ENCODE measurements at regions not wholly inside any gene's neighbourhood (a gene's known extent, or its start where the extent isn't known, plus 50 kb on each side); places are given as distances from the start of the nearest gene placed in this dataset.

DNA sequence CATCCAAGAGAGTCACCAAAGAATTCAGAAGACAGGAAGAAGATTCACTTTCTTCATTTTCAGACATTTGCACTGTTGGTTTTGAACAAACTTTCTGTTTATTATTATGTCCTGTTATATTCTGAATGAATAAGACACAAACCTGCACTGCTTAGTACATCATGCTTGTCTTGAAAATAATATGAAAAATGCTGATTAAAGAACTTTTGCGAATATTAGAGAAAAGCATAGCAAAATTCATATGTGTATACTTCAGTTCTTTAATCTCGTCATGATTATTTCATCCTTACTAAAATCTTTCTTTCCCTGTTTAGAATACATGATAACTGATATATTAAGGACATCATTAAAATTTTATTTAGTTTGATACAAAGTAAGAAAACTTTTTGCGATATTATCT, 504.1 kb downstream of the POM121L12 start:
- no peak for DNase-seq

DNA sequence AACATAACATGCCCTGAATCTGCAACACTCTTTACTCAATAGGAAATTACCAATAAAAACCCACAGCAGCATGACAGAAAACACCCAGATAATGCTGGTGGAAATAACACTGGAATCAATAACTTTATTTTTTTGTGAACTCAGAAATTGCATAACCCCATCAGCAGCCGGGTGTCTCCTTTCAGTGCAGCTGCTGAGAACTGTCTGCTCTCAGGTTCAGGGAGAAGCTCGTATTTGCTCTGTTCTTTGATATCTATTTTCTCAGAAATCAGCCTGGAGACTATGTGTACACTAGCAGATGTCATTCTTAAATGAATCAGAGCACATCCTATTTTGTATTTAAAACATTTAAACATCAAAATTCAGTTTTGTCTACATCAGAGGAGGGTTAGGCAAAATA, 506.0 kb downstream of the POM121L12 start:
- no peak for DNase-seq

DNA sequence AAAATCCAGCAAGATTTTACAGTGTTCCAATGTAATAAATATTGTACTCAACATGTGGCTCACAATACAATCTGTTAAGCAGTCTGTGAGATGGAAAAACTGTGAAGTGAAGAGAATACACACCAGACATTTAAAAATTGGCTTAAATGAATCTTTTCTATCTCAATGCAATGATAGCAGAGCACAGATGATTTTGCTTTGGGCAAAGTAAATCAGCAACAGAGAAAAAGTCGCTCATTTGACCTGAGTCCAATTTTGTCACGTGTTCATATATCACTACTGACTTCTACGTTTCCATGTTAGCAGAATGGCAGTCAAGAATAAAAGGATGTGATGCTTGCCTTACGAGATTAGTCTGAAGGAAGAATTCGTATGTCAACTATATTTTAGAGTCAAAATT, 506.7 kb downstream of the POM121L12 start:
- no peak for DNase-seq

All from activated CD4-positive, alpha-beta T cell treated with anti-CD3 and anti-CD28 coated beads for 48 hours (primary cell).